ENCODE measurements at regions not wholly inside any gene's neighbourhood (a gene's known extent, or its start where the extent isn't known, plus 50 kb on each side); places are given as distances from the start of the nearest gene placed in this dataset.

DNA sequence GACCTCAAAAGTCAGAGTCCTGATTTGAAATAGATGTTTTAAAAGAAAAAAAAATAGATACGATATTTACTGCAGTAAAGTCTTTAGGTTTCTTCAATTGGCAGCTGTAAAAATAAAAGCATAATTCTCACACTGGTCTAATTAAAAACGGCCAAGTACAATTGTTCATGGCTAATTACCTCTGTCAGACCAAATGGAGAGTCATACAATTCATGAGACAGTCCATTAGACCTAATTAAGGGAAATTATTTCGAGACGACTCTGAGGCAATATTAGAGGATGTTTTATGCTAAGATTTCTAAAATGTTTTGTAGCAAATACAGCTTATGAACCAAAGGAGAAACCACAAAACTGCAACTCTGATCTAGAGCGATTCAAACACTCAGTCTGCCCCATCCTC lies 131.3 kb downstream of the PHLDA1 start:
- no peak for DNase-seq

DNA sequence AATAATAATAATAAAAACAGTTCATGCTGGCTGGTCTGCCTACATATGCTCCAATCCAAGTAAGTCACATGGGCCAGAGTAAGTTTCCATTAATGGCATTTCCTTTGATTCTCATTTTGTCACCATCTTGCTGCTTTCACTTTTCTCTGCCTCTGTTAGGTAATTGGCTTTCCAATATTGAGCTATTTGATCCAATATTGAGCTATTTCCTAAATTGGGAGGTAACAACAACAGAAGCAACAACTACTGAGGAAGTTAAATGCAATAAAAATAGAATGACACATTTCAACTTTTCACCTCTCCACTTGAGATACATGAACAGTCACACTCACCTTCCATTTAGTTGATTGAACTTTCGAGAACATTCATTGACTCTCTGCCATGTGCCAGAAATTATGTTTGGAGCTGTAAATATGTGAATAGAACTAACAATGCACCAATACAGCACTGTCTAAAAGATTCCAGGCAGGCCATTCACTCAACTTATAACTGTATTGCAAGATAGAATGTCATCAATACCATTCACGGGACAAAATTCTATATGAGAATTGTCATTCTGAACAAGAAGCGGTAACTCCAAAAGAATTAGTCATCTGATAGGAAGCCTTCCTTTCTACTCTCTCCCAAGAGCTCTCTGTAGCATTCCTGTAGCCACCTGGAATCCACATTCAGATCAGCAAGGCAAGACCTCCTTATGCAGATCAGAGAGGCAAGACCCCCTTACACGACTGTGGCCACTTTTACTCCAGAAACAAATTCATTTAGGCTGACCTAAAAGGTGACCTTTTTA lies 136.4 kb downstream of the PHLDA1 start:
- no peak for DNase-seq

DNA sequence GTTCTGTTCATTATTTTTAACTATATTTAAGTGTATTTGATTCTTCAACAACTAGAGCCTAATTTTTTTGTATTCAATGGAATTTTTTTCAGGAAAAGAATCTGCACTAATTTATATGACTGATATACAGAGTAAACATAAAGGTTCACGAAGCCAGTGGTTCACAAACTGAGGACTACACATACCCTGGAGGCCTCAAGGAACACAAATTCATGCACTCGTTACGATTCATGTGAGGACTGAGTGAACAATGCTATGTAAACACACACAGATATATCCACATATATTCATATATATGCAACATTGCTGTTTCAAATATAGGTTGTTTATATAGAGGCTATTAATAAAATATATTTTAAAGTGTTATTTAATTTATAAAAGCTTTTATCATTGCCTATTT lies 137.8 kb downstream of the PHLDA1 start:
- no peak for DNase-seq

DNA sequence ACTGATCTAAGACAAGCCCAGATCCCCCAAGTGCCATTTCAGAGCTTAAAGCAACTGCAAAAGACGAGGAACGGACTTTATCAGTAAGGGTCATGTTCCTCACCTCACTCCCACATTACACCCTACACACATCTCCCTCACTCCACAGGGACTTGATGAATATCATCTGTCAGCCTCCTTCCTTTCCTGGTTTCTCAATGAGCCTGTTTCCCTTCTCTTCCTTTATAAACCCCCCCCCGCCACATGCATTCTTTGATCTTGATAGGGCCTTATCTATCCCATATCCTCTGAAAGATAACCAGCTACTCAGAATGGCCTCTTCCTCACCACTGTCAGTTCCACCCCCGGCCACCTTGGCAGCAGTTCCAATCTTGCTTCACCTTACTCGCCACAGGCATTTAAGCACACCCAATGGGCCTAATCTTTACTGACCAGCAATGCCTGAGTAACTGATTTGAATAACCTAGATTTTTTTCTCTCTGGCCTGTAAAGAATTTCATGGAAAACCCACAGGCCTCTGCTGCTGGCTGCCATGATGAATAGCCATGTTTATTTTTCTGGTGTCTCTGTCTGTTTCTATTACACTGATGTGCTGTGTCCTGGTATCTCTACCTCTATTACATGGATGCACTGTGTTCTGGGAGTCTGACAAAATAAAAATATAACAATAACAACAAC lies 138.7 kb downstream of the PHLDA1 start:
- DNase-seq = no peak

DNA sequence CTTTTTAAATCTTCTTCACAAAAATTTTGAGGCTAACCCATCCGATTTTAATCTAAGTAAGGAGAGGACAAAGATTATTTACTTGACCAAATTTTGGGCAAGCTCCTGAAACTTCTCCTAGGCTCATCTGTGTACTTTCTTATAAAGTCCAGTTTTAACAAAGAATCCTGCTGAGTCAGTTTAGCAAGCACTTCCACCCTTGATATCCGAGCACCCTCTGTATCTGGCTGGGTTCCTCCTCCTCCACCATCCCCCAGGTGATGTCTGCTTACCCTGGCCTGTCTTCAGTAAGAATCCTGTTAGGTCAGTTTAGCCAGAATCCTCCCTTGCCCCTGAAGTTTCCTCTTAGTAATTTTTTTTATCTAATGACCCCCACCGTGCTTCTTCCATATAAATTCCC lies 140.5 kb downstream of the PHLDA1 start:
- DNase-seq = no peak

DNA sequence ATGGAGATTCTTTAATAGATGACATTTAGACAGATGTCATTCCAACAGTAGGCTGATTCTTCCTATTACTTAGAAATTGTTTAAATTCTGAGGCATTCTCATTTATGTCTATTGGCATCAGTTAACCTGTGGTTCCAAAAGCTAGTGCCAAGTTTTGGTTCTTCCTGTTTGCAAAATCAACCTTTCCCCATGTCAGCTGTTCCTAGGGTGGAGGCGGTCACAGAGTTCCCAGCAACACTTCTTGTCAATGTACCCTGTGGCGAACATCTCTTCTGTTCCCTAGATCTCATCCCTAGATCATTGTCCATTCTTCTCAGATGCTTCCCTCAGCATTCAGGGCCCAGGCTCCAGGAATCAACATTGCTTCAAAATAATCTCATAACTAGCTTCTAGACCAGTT lies 140.9 kb downstream of the PHLDA1 start:
- DNase-seq = no peak

DNA sequence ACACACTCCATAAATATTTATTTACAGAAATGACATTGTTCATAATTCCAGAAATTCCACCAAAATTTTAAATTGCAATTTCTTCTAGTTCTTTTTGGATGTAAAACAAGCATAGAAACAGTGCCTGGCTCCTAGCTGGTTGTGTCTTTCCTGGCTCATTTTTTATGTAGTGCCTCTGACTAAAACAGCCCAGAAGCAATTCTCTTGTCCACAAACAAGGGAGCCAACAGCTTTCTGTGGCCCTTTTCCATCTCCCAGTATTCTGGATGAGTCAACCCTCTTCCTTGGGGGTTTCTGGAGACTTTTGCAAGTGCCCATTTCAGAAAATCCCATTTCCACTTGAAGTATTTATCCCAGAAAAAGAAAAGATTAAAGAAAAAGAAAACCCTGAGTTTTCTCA lies 141.4 kb downstream of the PHLDA1 start:
- no peak for DNase-seq

DNA sequence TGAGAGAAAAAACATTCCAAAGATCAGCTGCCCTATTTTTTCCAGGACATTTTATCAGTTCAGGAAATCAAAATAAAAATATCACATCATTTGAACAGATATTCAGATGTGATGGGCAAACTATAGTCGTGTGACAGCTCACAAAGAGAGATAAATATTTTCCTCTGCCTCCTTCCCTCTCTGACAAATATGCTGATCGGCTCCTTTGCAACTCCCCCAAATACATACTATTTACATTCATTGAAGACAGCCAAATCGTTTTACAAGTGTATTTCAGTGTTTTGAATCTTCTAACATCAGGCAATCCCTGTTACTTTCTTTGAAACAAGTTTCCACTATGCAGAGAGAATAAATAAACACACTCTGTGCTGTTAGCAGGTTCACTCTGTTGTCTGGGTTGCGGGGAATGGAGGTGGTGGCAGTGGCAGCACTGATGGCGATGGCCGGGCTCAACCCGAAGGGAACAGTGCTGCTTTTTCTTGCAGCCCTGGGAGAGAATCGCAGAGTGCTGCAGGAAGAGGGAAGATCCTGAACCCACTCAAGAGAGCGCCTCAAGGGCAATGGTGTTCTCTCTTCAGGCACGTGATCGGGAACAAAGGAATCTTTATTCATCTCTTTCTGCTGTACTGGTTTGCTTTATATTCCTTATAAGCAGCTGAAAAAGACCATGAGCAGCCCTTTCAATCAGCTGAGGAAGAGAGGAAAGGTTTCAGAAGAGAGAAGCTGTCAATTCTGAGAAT lies 142.5 kb downstream of the PHLDA1 start:
- no peak for DNase-seq

DNA sequence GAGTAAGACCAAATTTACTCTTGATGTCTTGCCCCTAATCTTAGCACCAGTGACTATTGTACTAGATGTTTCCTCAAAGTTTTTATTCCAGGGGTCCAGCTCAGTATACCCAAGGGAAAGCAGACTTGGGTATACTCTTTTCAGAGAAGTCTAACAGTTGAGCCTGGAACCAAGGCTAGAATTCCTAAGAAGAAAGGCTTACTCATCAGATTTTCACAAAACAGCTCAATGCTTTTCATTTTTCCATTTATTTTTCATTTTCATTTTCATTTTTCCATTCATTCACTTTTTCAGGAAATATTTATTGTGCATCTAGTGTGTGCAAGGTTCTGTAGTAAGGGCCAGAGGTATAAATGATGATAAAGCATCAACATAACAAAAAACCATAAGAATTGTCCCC lies 143.2 kb downstream of the PHLDA1 start:
- DNase-seq = no peak

DNA sequence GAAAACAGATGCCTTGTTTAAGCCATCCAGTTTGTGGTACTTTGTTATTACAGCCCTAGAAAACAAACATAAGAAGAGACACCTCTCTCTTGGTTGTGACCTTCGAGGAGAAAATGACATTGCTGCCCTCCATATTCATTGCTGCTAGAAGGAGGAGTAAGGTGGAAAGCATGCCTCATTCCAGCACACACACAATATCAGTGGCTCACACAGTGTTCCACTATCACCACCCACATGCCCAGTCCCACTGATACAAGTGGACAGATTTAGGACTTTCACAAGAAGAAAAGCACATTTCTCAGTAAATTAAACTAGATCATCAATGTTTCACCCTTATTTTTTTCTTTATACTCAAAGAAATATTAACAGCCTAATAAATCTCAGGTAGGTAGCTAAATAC lies 143.6 kb downstream of the PHLDA1 start:
- no peak for DNase-seq

DNA sequence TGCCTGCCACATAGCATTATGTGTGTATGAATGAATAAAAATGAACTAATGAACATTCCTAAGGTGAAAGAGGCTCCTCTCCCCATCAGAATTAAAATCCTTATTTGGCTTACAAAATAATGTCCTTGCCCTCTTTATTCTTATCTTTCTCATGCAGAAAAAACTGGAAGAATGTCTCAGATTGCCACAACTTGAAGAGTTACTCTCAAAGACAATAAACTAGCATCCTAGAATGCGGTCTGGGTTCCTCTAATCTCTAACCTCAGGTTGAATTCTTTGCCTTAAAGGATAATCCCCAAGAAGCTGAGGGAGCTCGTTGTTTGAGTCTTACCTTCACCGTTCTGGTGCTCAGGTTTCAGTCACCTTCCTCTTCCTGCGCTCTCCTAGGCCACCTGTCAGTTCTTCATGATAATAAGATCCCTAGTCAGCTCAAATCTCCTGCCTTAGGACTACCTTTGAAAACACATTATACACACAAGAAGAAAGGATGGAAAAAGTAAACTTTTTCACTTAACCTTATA lies 147.1 kb downstream of the PHLDA1 start:
- no peak for DNase-seq

DNA sequence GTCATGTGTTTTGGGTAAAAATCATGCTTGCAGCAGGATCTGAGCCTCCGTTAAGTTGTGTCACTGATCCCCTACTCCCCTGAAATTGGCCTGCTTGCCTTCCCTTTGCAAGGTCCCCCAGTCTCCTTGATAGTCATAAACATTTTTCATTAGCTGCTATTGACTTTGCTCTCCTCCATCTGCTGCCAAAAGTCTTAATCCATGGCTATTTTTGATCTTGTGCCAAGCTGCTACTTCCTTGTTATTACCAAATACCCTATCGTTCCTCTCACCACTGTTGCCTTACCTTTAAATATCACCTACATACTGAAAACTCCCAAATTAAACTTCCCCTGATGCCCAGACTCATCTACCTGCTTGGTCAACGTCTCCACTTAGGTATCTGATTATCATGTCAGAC lies 148.3 kb downstream of the PHLDA1 start:
- no peak for DNase-seq

DNA sequence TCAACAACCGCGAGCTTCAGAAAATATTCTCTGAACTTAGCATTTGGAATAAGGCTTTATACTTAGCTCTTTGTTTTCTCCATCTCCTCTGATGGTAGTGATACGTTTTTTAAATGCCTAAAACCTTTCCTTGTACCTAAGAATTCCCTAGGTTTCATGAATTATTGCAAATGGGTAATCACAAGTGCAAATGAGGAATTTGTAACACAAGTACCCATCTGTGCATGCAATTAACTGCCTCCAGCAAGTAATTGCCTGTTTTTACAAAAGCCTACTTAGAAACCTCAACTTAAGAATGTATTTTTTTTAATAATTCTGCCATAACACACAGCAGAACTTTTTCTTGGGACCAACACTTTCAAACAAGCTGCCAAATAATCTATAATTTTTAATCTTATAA lies 149.2 kb downstream of the PHLDA1 start:
- DNase-seq = no peak

DNA sequence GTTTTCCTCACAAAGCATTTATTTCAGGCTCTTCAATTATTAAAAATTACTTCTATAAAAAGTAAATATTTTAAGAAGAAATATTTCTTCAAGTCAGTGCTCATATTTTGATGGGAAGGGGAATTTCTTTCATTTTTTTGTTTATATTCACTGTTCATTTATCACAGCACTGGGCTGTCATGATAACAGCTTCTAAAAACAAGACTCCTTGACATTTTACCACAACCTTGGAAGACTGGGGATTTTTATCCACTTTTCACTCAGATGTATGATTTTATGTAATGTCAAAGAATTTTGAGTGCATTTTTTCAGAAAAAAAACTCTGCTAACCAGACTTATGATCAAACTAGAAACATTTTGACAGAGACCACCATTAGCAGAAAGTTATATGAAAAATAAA lies 149.7 kb downstream of the PHLDA1 start:
- no peak for DNase-seq

DNA sequence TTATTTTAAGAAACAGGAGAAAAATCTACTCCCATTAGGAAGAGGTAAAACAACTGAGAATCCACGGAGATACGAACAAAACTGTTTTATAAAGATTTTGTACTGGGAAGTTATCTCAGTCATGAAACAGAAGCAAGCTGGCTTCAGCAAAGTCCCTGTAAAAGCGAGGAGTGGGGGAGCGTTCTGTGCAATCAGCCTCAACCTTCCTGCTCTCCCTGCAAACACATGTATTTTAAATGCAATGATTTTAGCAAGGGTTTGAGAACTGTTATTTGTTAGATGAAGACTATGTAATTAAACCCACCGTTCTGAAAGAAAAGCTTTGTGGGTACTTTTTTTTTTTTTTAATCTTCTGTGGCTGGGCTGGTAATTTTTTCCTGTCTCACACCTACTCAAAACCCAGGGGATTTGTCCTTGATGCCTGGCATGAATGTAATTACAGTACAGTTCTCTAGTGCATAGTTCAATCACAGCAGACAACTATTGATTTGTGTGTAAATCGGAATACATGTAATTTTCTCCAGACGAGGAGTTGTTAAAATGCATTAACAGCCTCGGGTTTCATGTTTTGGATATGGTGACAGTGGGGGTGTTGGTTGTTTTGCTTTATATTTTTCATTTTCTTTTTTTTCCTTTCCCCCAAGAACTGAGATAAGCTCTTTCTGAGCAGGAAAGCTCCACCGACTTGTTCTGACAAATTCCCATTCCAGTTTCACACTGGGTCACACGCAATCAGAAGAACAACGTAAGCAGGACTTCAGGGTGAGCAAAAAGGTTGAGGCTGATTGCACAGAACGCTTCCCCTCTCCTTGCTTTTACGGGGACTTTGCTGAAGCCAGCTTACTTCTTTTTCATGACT lies 153.6 kb downstream of the PHLDA1 start:
- no peak for DNase-seq

DNA sequence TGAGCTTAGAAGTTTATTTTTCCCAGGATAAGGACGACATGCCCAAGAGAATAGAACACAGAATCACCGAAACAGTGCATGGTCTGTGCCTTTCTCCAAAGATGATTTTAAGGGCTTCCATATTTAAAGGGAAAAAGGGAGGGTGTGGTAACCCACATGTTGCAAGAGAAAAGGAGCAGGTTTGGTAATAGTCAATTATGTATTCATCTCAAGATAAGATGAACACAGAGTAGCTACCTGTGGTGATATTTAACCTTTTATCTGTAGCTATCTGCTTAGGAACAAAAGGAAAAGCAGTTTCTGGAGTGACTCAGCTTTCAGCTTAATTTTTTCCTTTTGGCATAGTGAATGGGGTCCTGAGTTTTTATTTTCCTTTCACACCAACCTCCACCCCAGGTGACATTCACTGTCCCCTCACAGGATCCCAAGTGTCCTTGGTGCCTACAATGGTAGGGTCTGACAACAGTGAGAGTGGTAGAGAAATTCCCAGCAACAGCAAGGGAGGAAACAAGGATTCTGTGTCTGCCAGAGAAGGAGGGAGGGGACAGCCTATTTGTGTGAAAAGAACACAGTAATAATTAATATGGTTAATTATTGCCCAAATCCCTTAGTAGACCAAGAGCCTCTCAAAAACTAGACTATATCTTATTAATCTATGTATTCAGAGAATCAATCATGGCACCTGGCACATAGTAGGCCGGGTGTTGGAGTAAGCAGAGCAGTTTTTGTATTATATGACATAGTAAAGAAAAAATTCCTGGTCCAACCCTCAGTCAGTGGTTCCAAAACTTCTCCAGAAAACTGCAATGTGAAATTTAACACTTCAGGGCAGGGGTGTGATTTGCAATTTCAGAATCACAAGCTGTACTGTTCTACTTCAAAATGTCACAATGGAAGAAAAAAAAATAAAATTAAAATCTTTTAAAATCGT lies 154.5 kb downstream of the PHLDA1 start:
- DNase-seq = no peak

DNA sequence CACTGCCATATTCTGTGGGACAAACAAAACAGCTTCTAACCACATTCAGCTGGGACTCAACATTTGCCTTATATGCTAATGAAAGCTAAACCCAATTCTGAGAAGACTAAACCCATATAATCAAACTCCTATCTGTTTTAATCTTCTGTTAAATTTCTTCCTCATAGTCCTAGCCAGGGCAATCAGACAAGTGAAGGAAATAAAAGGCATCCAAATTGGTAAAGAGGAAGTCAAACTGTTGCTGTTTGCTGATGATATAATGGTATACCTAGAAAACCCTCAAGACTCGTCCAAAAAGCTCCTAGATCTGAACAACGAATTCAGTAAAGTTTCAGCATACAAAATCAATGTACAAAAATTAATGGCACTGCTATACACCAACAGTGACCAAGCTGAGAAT lies 157.1 kb downstream of the PHLDA1 start:
- no peak for DNase-seq

DNA sequence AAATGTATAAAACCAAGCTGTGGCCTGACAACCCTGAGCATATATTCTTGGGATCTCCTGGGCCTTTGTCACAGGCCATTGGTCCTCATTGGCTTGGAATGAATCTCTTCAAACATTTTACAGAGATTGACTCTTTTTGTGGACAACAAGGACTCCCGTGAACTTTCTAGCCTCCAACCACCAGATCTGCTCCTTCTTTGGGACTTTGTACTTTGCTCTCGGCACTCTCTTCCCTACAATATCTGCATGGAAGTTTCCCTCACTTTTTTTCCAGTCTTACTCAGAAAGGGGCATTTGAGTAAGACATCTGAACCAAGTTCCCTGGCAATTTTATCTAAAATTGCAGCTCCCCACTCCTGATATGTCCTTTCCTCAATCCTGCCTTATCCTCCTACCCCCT lies 158.8 kb downstream of the PHLDA1 start:
- DNase-seq = no peak

DNA sequence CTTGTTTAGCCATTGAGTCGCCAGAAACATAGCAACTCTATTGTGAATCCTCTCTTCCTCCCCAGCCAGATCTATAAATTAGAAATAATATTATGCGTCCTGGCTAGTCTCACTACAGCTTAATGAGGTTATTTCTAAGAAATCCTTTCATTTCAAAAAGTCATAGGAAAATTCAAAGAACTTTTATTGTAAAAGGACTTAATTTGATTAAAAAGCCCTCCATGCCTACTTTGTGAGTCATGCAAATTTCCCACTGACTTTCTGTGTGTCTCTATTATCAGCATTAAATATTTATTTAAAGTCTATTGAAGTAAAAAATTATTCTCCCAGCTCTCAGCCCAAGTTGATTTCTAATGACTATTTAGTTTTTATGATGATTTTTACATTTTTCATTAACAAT lies 160.7 kb downstream of the PHLDA1 start:
- DNase-seq = no peak

DNA sequence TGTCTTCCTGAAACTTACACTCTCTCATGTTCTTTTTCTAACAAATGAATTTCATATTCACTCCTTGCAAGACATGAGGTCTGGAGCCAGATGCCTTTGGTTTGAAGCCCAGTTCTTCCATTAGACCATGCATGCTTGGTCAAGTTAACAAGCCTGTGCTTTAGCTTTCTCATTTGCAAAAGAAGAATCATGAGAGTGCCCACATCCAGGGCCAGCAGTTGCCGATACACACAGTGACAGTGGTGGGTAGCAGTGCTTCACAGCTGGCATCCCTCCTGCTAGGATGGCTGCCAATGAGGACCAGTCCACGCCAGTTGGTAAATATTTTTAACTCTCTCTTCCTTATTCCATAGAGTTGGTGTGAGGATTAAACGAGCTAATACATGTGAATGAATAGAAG lies 163.1 kb downstream of the PHLDA1 start:
- no peak for DNase-seq

DNA sequence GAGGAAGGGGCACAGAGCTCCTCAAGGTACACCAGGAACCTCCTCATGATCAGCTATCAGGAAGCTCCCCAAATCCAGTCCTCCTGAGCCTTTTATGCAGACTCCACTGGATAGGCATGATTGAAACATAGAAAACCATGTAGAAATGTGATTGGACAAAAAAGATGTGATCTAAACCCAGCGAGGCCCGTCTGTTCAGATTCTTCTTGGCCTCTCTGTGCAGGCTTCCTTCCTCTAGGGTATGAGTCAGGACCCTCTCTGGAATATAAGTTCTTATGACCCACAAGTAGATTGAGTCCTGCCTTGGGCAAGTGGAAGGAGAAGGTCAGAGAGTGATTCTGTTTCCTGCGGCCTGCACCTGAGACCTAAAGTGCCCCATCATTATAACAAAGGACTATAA lies 166.3 kb downstream of the PHLDA1 start:
- no peak for DNase-seq

DNA sequence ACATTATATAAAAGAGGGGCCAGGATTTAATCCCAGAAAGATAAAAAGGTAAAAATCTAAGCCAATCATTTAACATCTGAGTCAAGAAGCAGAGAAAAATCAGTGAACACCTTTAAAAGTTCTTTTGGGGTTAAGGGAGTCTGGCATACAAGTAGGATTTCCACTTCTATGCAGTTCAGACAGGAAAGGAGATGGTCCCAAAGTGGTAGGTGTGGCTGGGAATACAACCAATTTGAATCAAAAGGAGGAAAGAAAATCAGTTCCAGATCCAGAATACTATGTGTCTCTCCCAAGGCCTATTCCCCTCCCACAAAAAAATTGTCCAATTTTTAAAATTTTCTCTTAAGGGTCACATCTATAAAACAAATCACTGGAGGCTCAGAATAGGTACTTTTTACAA lies 167.4 kb downstream of the PHLDA1 start:
- no peak for DNase-seq
